Keratinocyte (primary cell): ENCODE measurements at regions not wholly inside any gene's neighbourhood (a gene's known extent, or its start where the extent isn't known, plus 50 kb on each side); places are given as distances from the start of the nearest gene placed in this dataset.
A peak's percentile ranks its signal among the peaks of the same experiment; 100 is the strongest.

Source experiments
- DNase-seq: peaks from one replicate; pipeline ENCODE4 v3.0.0-alpha.2; 2011; ENCODE audit warnings: low read depth, missing footprints, low spot score
- FAIRE-seq: peaks from 2 replicates; lab custom pipeline; 2011; peaks lifted over from hg19 to GRCh38; lab: Jason Lieb, UNC
- H2AFZ ChIP-seq: 2 replicates; pipeline ENCODE4 v1.6.0; 2012; ENCODE audit warnings: low read length, control low read depth, inconsistent platforms; ENCODE audit not compliant: control insufficient read depth
- H3K27ac ChIP-seq: 2 replicates; pipeline ENCODE4 v1.5.1; 2011; ENCODE audit warnings: low read length; ENCODE audit not compliant: control insufficient read depth, insufficient read depth
- H3K27me3 ChIP-seq: 3 replicates; pipeline ENCODE4 v1.6.0; 2011; ENCODE audit warnings: low read length; ENCODE audit not compliant: control insufficient read depth, insufficient read depth; ENCODE audit errors: extremely low read depth
- H3K36me3 ChIP-seq, 2 experiments: 2 replicates in 1 of 2; 3 replicates in 1 of 2; pipeline ENCODE4 v1.5.1; 2011; ENCODE audit warnings: low read length in 2 of 2, mild to moderate bottlenecking in 1 of 2; ENCODE audit not compliant: control insufficient read depth in 2 of 2, insufficient read depth in 2 of 2; ENCODE audit errors: extremely low read depth in 1 of 2
- H3K4me1 ChIP-seq: 3 replicates; pipeline ENCODE4 v1.5.1; 2011; ENCODE audit warnings: low read length; ENCODE audit not compliant: control insufficient read depth, insufficient read depth; ENCODE audit errors: extremely low read depth
- H3K4me2 ChIP-seq: 3 replicates; pipeline ENCODE4 v1.6.0; 2011; ENCODE audit warnings: low read depth, low read length; ENCODE audit not compliant: control insufficient read depth, insufficient read depth; ENCODE audit errors: extremely low read depth
- H3K4me3 ChIP-seq, 3 experiments: fragments of 200-600 bp in 1 of 3; sonication (generic) in 1 of 3; 2 replicates in 2 of 3; 3 replicates in 1 of 3; pipeline ENCODE4 v1.5.1; 2011 to 2016; ENCODE audit warnings: low read length in 3 of 3, mild to moderate bottlenecking in 3 of 3, control low read depth in 2 of 3, inconsistent platforms in 1 of 3, low read depth in 1 of 3, mixed read lengths in 1 of 3, mixed run types in 1 of 3, moderate library complexity in 1 of 3; ENCODE audit not compliant: control insufficient read depth in 2 of 3, insufficient read depth in 2 of 3; ENCODE audit errors: extremely low read depth in 1 of 3
- H3K79me2 ChIP-seq: 2 replicates; pipeline ENCODE4 v1.6.0; 2012; ENCODE audit warnings: low read length; ENCODE audit not compliant: control insufficient read depth, insufficient read depth
- H3K9ac ChIP-seq: 3 replicates; pipeline ENCODE4 v1.6.0; 2011; ENCODE audit warnings: low read length; ENCODE audit not compliant: control insufficient read depth, insufficient read depth; ENCODE audit errors: extremely low read depth
- H3K9me1 ChIP-seq: 3 replicates; pipeline ENCODE4 v1.6.0; 2011; ENCODE audit warnings: low read length; ENCODE audit not compliant: control insufficient read depth, insufficient read depth; ENCODE audit errors: extremely low read depth
- H3K9me3 ChIP-seq: 2 replicates; pipeline ENCODE4 v1.5.1; 2012; ENCODE audit warnings: low read depth, low read length; ENCODE audit not compliant: control insufficient read depth
- H4K20me1 ChIP-seq: 3 replicates; pipeline ENCODE4 v1.6.0; 2011; ENCODE audit warnings: low read length; ENCODE audit not compliant: control insufficient read depth, insufficient read depth; ENCODE audit errors: extremely low read depth
- EZH2 ChIP-seq: IDR thresholded peaks from one replicate; pipeline ENCODE4 v1.6.1; 2012; ENCODE audit warnings: inconsistent platforms, mild to moderate bottlenecking, low read length, moderate library complexity
- dilution Hi-C: fragments of 300-500 bp; cut with MboI; formaldehyde crosslinking; loops from one replicate; pipeline ENCODE4 v1.7.0; 2020; ENCODE audit warnings: low sequenced_read_pairs; ENCODE audit not compliant: extremely low pct_ligation_motif_present
- TF ChIP-seq, protein P1 (sequence below), 3 experiments: IDR thresholded peaks in 1 of 3; conservative IDR thresholded peaks in 1 of 3; optimal IDR thresholded peaks in 1 of 3; 2 replicates in 2 of 3; 3 replicates in 1 of 3; pipeline versions ENCODE3 to v1.5.1; 2011; ENCODE audit warnings: low read length in 3 of 3, mild to moderate bottlenecking in 3 of 3, moderate library complexity in 2 of 3, control low read depth in 1 of 3, inconsistent platforms in 1 of 3; ENCODE audit not compliant: insufficient read depth in 2 of 3; ENCODE audit errors: extremely low read depth in 1 of 3

DNA sequence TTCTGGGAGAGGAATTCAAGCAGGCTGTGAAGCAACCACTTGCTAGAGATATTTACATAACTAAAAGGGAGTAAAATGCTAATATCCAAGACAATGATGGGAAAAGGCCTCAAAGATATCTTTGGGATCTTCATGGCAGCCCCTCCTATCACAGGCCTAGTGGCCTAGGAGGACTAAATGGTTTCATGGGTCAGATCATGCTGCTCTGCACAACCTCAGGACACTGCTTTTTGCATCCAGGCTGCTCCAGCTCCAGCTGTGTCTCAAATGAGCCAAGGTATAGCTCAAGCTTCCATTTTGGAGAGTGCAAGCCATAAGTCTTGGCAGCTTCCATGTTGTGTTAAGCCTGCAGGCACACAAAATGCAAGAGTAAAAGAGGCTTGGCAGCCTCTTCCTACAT, 195.6 kb upstream of the SSTR1 start:
- no peaks in the 10 kb centered on the region for H3K9me1 ChIP-seq
- no peak overlapping the region for H3K4me2 ChIP-seq
- no peak for TF ChIP-seq EZH2
- TF ChIP-seq, protein P1, sequence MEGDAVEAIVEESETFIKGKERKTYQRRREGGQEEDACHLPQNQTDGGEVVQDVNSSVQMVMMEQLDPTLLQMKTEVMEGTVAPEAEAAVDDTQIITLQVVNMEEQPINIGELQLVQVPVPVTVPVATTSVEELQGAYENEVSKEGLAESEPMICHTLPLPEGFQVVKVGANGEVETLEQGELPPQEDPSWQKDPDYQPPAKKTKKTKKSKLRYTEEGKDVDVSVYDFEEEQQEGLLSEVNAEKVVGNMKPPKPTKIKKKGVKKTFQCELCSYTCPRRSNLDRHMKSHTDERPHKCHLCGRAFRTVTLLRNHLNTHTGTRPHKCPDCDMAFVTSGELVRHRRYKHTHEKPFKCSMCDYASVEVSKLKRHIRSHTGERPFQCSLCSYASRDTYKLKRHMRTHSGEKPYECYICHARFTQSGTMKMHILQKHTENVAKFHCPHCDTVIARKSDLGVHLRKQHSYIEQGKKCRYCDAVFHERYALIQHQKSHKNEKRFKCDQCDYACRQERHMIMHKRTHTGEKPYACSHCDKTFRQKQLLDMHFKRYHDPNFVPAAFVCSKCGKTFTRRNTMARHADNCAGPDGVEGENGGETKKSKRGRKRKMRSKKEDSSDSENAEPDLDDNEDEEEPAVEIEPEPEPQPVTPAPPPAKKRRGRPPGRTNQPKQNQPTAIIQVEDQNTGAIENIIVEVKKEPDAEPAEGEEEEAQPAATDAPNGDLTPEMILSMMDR (optimal IDR thresholded peaks at IDR 0.05 in 1 of 3, IDR thresholded peaks at IDR 0.05 in 1 of 3, conservative IDR thresholded peaks at IDR 0.05 in 1 of 3; ENCODE audit: extremely low read depth in 1 of 3, insufficient read depth in 2 of 3, low read length in 3 of 3), result no peak
- no peak overlapping the region for H3K27ac ChIP-seq
- H2AFZ ChIP-seq, result no peak overlapping the region
- no peaks in the 10 kb centered on the region for H4K20me1 ChIP-seq
- DNase-seq (no peak), FAIRE-seq (no peak)
- no peak overlapping the region for H3K4me3 ChIP-seq
- dilution Hi-C loops, result no loop called here
- no peaks in the 10 kb centered on the region for H3K36me3 ChIP-seq
- H3K27me3 ChIP-seq, result no peaks in the 10 kb centered on the region
- H3K9ac ChIP-seq, result no peak overlapping the region
- H3K79me2 ChIP-seq, result no peaks in the 10 kb centered on the region
- peaks cover 3% of the 10 kb centered on the region for H3K9me3 ChIP-seq
- H3K4me1 ChIP-seq, result no peaks in the 10 kb centered on the region

GRCh38 chr14:38016497-38016896, 191.2 kb upstream of the SSTR1 start:
- no peak overlapping the region for H2AFZ ChIP-seq
- no peak overlapping the region for H3K27ac ChIP-seq
- H3K4me2 ChIP-seq, result no peak overlapping the region
- no peak for FAIRE-seq
- dilution Hi-C loops, result no loop called here
- no peaks in the 10 kb centered on the region for H3K36me3 ChIP-seq
- H3K9me3 ChIP-seq, result peaks cover 3% of the 10 kb centered on the region
- TF ChIP-seq, protein P1 (optimal IDR thresholded peaks at IDR 0.05 in 1 of 3, IDR thresholded peaks at IDR 0.05 in 1 of 3, conservative IDR thresholded peaks at IDR 0.05 in 1 of 3; ENCODE audit: extremely low read depth in 1 of 3, insufficient read depth in 2 of 3, low read length in 3 of 3), result peak; percentile 25 to 39 (median 26)
- no peak for TF ChIP-seq EZH2
- no peaks in the 10 kb centered on the region for H3K27me3 ChIP-seq
- H3K9ac ChIP-seq, result no peak overlapping the region
- H3K9me1 ChIP-seq, result no peaks in the 10 kb centered on the region
- no peaks in the 10 kb centered on the region for H3K4me1 ChIP-seq
- no peak overlapping the region for H3K4me3 ChIP-seq
- no peak for DNase-seq
- H4K20me1 ChIP-seq, result no peaks in the 10 kb centered on the region
- no peaks in the 10 kb centered on the region for H3K79me2 ChIP-seq
